IMR-90 (cell line): ENCODE measurements at regions not wholly inside any gene's neighbourhood (a gene's known extent, or its start where the extent isn't known, plus 50 kb on each side); places are given as distances from the start of the nearest gene placed in this dataset.
A peak's percentile ranks its signal among the peaks of the same experiment; 100 is the strongest.
"Not testable (repeated sequence)": the region's sequence is repeated elsewhere in the genome, so short reads cannot be mapped to it uniquely, and the experiment has no call there.

Experiments
- ATAC-seq: fragments of 200-7000 bp; cut with Tn5 transposase; 2 replicates; pipeline ENCODE4 v1.9.1; 2020; ENCODE audit warnings: low read depth, mild to moderate bottlenecking, moderate library complexity
- BruUV-seq: library from RNA; stranded (reverse); fragments of 400-500 nt; replicated peaks from 2 replicates; lab custom pipeline; 2021; lab: Mats Ljungman, UMichigan
- CTCF ChIA-PET: fragments of 300-600 bp; formaldehyde crosslinking; extraction: SDS; loops from one replicate; lab custom pipeline; 2021; ENCODE audit warnings: antibody characterized with exemption; lab: Yijun Ruan, JAX
- POLR2A ChIA-PET: fragments of 300-600 bp; sonication (Branson Sonifier 250); formaldehyde crosslinking; loops from one replicate; lab custom pipeline; 2022; ENCODE audit warnings: antibody characterized with exemption; ENCODE audit not compliant: unreplicated experiment; lab: Charles Lee
- DNase-seq: peaks from one replicate; pipeline ENCODE4 v3.0.0; 2013
- H2AFZ ChIP-seq: replicated peaks from 2 replicates; pipeline ENCODE3; 2013; ENCODE audit warnings: low read length, mild to moderate bottlenecking; ENCODE audit not compliant: poor library complexity
- H2AK5ac ChIP-seq: 2 replicates; pipeline ENCODE4 v1.6.1; 2013; ENCODE audit warnings: low read depth, low read length, inconsistent platforms
- H2AK9ac ChIP-seq: replicated peaks from 2 replicates; pipeline ENCODE3; 2013; ENCODE audit warnings: mild to moderate bottlenecking, low read depth, low read length, moderate library complexity; ENCODE audit not compliant: poor library complexity
- H2BK120ac ChIP-seq: 2 replicates; pipeline ENCODE4 v1.6.1; 2013; ENCODE audit warnings: low read depth, low read length, inconsistent platforms
- H2BK15ac ChIP-seq: 3 replicates; pipeline ENCODE4 v1.6.1; 2013; ENCODE audit warnings: low read depth, low read length, inconsistent platforms
- H2BK20ac ChIP-seq: 2 replicates; pipeline ENCODE4 v1.6.1; 2013; ENCODE audit warnings: low read depth, mild to moderate bottlenecking, inconsistent platforms, low read length, moderate library complexity
- H2BK5ac ChIP-seq: 2 replicates; pipeline ENCODE4 v1.6.1; 2013; ENCODE audit warnings: mild to moderate bottlenecking, low read depth, low read length, inconsistent platforms; ENCODE audit not compliant: poor library complexity, severe bottlenecking
- H3K14ac ChIP-seq: replicated peaks from 2 replicates; pipeline ENCODE4 v1.6.1; 2013; ENCODE audit warnings: low read depth, low read length, inconsistent platforms
- H3K18ac ChIP-seq: 2 replicates; pipeline ENCODE4 v1.6.1; 2013; ENCODE audit warnings: low read depth, low read length, control low read depth
- H3K23ac ChIP-seq: 2 replicates; pipeline ENCODE4 v1.6.1; 2013; ENCODE audit warnings: low read depth, low read length, inconsistent platforms
- H3K27ac ChIP-seq: 2 replicates; pipeline ENCODE4 v1.5.1; 2013; ENCODE audit warnings: mild to moderate bottlenecking, control low read depth, low read length; ENCODE audit not compliant: insufficient read depth
- H3K27me3 ChIP-seq: 2 replicates; pipeline ENCODE4 v1.6.1; 2013; ENCODE audit warnings: low read length; ENCODE audit not compliant: control insufficient read depth, insufficient read depth
- H3K36me3 ChIP-seq: 2 replicates; pipeline ENCODE4 v1.6.1; 2013; ENCODE audit warnings: low read length, mixed read lengths; ENCODE audit not compliant: control insufficient read depth, insufficient read depth
- H3K4ac ChIP-seq: 2 replicates; pipeline ENCODE4 v1.6.1; 2013; ENCODE audit warnings: low read depth, low read length, inconsistent platforms
- H3K4me1 ChIP-seq: 2 replicates; pipeline ENCODE4 v1.6.1; 2013; ENCODE audit warnings: low read length, mixed read lengths; ENCODE audit not compliant: control insufficient read depth, insufficient read depth
- H3K4me2 ChIP-seq: 2 replicates; pipeline ENCODE4 v1.6.1; 2013; ENCODE audit warnings: low read depth, mild to moderate bottlenecking, control low read depth, low read length, moderate library complexity
- H3K4me3 ChIP-seq: 2 replicates; pipeline ENCODE4 v1.5.1; 2013; ENCODE audit warnings: low read depth, mild to moderate bottlenecking, control low read depth, low read length, moderate library complexity; ENCODE audit not compliant: insufficient read depth
- H3K56ac ChIP-seq: 2 replicates; pipeline ENCODE4 v1.6.1; 2013; ENCODE audit warnings: low read length, inconsistent platforms; ENCODE audit not compliant: insufficient read depth; ENCODE audit errors: extremely low read depth
- H3K79me1 ChIP-seq, 2 experiments: 2 replicates each; pipeline ENCODE4 v1.6.1; 2013; ENCODE audit warnings: low read length in 2 of 2, inconsistent platforms in 1 of 2, low read depth in 1 of 2
- H3K9ac ChIP-seq: 2 replicates; pipeline ENCODE4 v1.6.1; 2013; ENCODE audit warnings: low read depth, low read length, control low read depth
- H3K9me1 ChIP-seq: 2 replicates; pipeline ENCODE4 v1.6.1; 2013; ENCODE audit warnings: low read length, inconsistent platforms; ENCODE audit not compliant: insufficient read depth
- H3K9me3 ChIP-seq: 2 replicates; pipeline ENCODE4 v1.6.1; 2013; ENCODE audit warnings: low read length; ENCODE audit not compliant: control insufficient read depth, insufficient read depth
- H4K20me1 ChIP-seq: 2 replicates; pipeline ENCODE4 v1.6.1; 2013; ENCODE audit warnings: low read length, inconsistent platforms; ENCODE audit not compliant: insufficient read depth
- H4K5ac ChIP-seq: 2 replicates; pipeline ENCODE4 v1.6.1; 2013; ENCODE audit warnings: mild to moderate bottlenecking, low read depth, low read length, control low read depth
- H4K8ac ChIP-seq, 2 experiments: 2 replicates each; pipeline ENCODE4 v1.6.1; 2013; ENCODE audit warnings: low read depth in 2 of 2, low read length in 2 of 2, control low read depth in 1 of 2, inconsistent platforms in 1 of 2
- H4K91ac ChIP-seq: 2 replicates; pipeline ENCODE4 v1.6.1; 2013; ENCODE audit warnings: low read depth, low read length, inconsistent platforms; ENCODE audit not compliant: insufficient read depth
- FOS ChIP-seq: fragments of 150-350 bp; IDR thresholded peaks from 2 replicates; pipeline ENCODE4 v1.6.1; 2016; ENCODE audit warnings: low read depth, low read length
- WGBS, 2 experiments: methylation state at CpG; one replicate each; pipeline versions ENCODE4 v1.1.5 to v1.1.7; 2013; ENCODE audit warnings: missing lambda C conversion rate in 2 of 2; ENCODE audit not compliant: insufficient read length in 1 of 2; ENCODE audit errors: extremely low coverage in 2 of 2; 5-methylcytosine and 5-hydroxymethylcytosine counted together
- dilution Hi-C: fragments of 300-500 bp; cut with HindIII; formaldehyde crosslinking; loops from one replicate; pipeline ENCODE4 v1.14.3; 2018; ENCODE audit warnings: low sequenced_read_pairs; ENCODE audit not compliant: unreplicated experiment
- in situ Hi-C: fragments of 300-500 bp; cut with MboI; formaldehyde crosslinking; loops from 3 replicates; pipeline ENCODE4 v1.14.3; 2019; ENCODE audit warnings: low sequenced_read_pairs, inconsistent platforms, mixed read lengths
- intact Hi-C: fragments of 100-400 bp; cut with micrococcal nuclease; formaldehyde crosslinking; loops from 2 replicates; pipeline ENCODE4 v1.10.0; 2022

GRCh38 chr16:70014915-70015314, 63.8 kb downstream of the CLEC18A start:
- peak overlapping the region; percentile 69; the same call in 1 of the 2 replicates for H3K4me2 ChIP-seq
- H3K23ac ChIP-seq, H2AFZ ChIP-seq, H3K56ac ChIP-seq, H4K20me1 ChIP-seq, H2BK15ac ChIP-seq, H4K91ac ChIP-seq, CTCF ChIA-PET, H4K5ac ChIP-seq, H3K18ac ChIP-seq, in situ Hi-C loops, H2BK120ac ChIP-seq, H2BK5ac ChIP-seq, H3K9me1 ChIP-seq, H2AK9ac ChIP-seq, dilution Hi-C loops, H3K4me3 ChIP-seq, H2BK20ac ChIP-seq, H4K8ac ChIP-seq, H3K4me1 ChIP-seq, POLR2A ChIA-PET, H3K14ac ChIP-seq, H3K9me3 ChIP-seq, H3K79me1 ChIP-seq, BruUV-seq, intact Hi-C loops, H3K4ac ChIP-seq, H3K9ac ChIP-seq, H3K27me3 ChIP-seq: not testable (repeated sequence)
- DNase-seq (peak; percentile 46), ATAC-seq (peak; percentile 91)
- TF ChIP-seq FOS, result 0 out of 2 replicates have a peak, but pooled peaks have one; percentile 10
- peak overlapping the region; percentile 62; the same call in 1 of the 2 replicates for H3K27ac ChIP-seq
- peaks cover 23% of the 10 kb centered on the region for H3K36me3 ChIP-seq
- peak overlapping the region; percentile 50; the same call in 1 of the 2 replicates for H2AK5ac ChIP-seq
- WGBS, 2 experiments, result no CpG with 5 or more reads among the region's 6 CpGs

DNA sequence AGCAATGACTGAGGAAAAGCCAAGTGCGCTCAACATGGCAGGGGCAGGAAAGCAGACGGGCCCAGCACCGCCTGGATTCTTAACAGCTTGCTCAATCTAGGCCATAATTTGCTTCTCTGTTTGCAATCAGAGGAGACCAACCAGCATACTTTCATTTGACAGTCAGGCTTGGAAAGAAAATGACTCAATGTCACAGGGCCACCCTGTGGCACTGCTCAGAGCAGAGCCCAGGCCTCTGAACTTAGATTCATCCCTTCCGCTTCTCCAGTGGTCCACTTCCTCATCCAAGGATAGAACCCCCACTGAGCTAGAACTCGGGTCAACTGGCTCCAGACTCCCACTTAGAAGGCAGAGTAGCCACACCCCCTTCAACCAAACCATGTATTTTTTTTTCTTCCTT, 65.6 kb downstream of the CLEC18A start:
- ATAC-seq, H3K18ac ChIP-seq, H3K27ac ChIP-seq, H3K4me2 ChIP-seq, H4K91ac ChIP-seq, H3K56ac ChIP-seq, H3K9me3 ChIP-seq, H3K9ac ChIP-seq, POLR2A ChIA-PET, H3K23ac ChIP-seq, H2BK20ac ChIP-seq, H3K4me1 ChIP-seq, H3K4ac ChIP-seq, H2AFZ ChIP-seq, in situ Hi-C loops, H3K79me1 ChIP-seq, H2BK120ac ChIP-seq, intact Hi-C loops, H3K14ac ChIP-seq, BruUV-seq, H2BK5ac ChIP-seq, H2BK15ac ChIP-seq, CTCF ChIA-PET, H3K4me3 ChIP-seq, H4K8ac ChIP-seq, H3K27me3 ChIP-seq, H4K20me1 ChIP-seq, H2AK9ac ChIP-seq, H4K5ac ChIP-seq, dilution Hi-C loops, DNase-seq, H3K9me1 ChIP-seq, H2AK5ac ChIP-seq: not testable (repeated sequence)
- peaks cover 24% of the 10 kb centered on the region for H3K36me3 ChIP-seq
- WGBS, 2 experiments, result no CpG with 5 or more reads among the region's 5 CpGs
